Activated T-cell treated with anti-CD3 and anti-CD28 coated beads, Interleukin-2, amount 50 U/mL, for 72 hours (primary cell): ENCODE measurements at regions not wholly inside any gene's neighbourhood (a gene's known extent, or its start where the extent isn't known, plus 50 kb on each side); places are given as distances from the start of the nearest gene placed in this dataset.

Experiments used
- ATAC-seq, 2 donors: fragments of 150-1000 bp; cut with Tn5 transposase; replicated peaks in 1 of 2; 2 replicates each; pipeline ENCODE4 v1.10.0; 2021; ENCODE audit warnings: moderate library complexity in 2 of 2, mild to moderate bottlenecking in 1 of 2
- DNase-seq, 2 donors: peaks; one replicate each; pipeline ENCODE4 v3.0.0; 2021 to 2022; ENCODE audit warnings: mixed read lengths in 1 of 2
- H3K27ac Mint-ChIP-seq: one replicate; pipeline ENCODE4 v1.8.0; 2022; ENCODE audit warnings: mild to moderate bottlenecking, moderate library complexity, mixed read lengths
- H3K27me3 Mint-ChIP-seq: one replicate; pipeline ENCODE4 v1.8.0; 2022; ENCODE audit warnings: low read depth, mixed read lengths
- H3K36me3 Mint-ChIP-seq, 2 donors: one replicate each; pipeline ENCODE4 v1.8.0; 2022; ENCODE audit warnings: mixed read lengths in 2 of 2, mild to moderate bottlenecking in 1 of 2; ENCODE audit not compliant: insufficient read depth in 2 of 2
- H3K4me1 Mint-ChIP-seq: one replicate; pipeline ENCODE4 v1.8.0; 2022; ENCODE audit warnings: low read depth, mixed read lengths
- H3K4me3 Mint-ChIP-seq, 2 donors: one replicate each; pipeline ENCODE4 v1.8.0; 2022; ENCODE audit warnings: mild to moderate bottlenecking in 2 of 2, mixed read lengths in 2 of 2, moderate library complexity in 2 of 2
- H3K9me3 Mint-ChIP-seq, 2 donors: one replicate each; pipeline ENCODE4 v1.8.0; 2022; ENCODE audit warnings: mixed read lengths in 2 of 2

GRCh38 chr17:71679832-71680231, 441.0 kb upstream of the SOX9 start:
- no peaks in the 10 kb centered on the region for H3K27me3 Mint-ChIP-seq
- ATAC-seq (no peak), DNase-seq (no peak)
- H3K9me3 Mint-ChIP-seq, result peaks cover 5 to 13% of the 10 kb centered on the region in 2 donors
- no peak overlapping the region for H3K27ac Mint-ChIP-seq
- no peak overlapping the region for H3K4me3 Mint-ChIP-seq
- no peaks in the 10 kb centered on the region for H3K4me1 Mint-ChIP-seq
- no peaks in the 10 kb centered on the region for H3K36me3 Mint-ChIP-seq

- no peaks in the 10 kb centered on the region for H3K36me3 Mint-ChIP-seq
- no peaks in the 10 kb centered on the region for H3K4me1 Mint-ChIP-seq
- no peak overlapping the region for H3K27ac Mint-ChIP-seq
- ATAC-seq (no peak), DNase-seq (no peak)
- no peak overlapping the region for H3K4me3 Mint-ChIP-seq
- H3K9me3 Mint-ChIP-seq, result peaks cover 5 to 11% of the 10 kb centered on the region in 2 donors
- H3K27me3 Mint-ChIP-seq, result no peaks in the 10 kb centered on the region
These were observed 439.2 kb upstream of the SOX9 start for GRCh38 chr17:71681427-71682173.

GRCh38 chr17:71682174-71682494, 438.7 kb upstream of the SOX9 start:
- ATAC-seq (no peak), DNase-seq (no peak)
- no peak overlapping the region for H3K4me3 Mint-ChIP-seq
- no peaks in the 10 kb centered on the region for H3K4me1 Mint-ChIP-seq
- H3K27ac Mint-ChIP-seq, result no peak overlapping the region
- peaks cover 5 to 11% of the 10 kb centered on the region in 2 donors for H3K9me3 Mint-ChIP-seq
- no peaks in the 10 kb centered on the region for H3K36me3 Mint-ChIP-seq
- no peaks in the 10 kb centered on the region for H3K27me3 Mint-ChIP-seq

GRCh38 chr17:71689782-71690181, 431.0 kb upstream of the SOX9 start:
- DNase-seq (no peak), ATAC-seq (no peak)
- Mint-ChIP-seq H3K27me3 (no peaks in the 10 kb centered on the region), H3K9me3 (peaks cover 3 to 4% of the 10 kb centered on the region in 2 donors), H3K36me3 (no peaks in the 10 kb centered on the region), H3K4me1 (no peaks in the 10 kb centered on the region), H3K4me3 (no peak overlapping the region), H3K27ac (no peak overlapping the region)

- Mint-ChIP-seq H3K9me3 (peaks cover 5 to 11% of the 10 kb centered on the region in 2 donors), H3K36me3 (peaks cover 0 to 3% of the 10 kb centered on the region in 2 donors), H3K27ac (no peak overlapping the region), H3K27me3 (no peaks in the 10 kb centered on the region), H3K4me1 (no peaks in the 10 kb centered on the region), H3K4me3 (no peak overlapping the region)
- ATAC-seq (no peak), DNase-seq (no peak)
These were observed 420.9 kb upstream of the SOX9 start for GRCh38 chr17:71699907-71700306.

- Mint-ChIP-seq H3K4me1 (no peaks in the 10 kb centered on the region), H3K4me3 (no peak overlapping the region), H3K27me3 (no peaks in the 10 kb centered on the region), H3K27ac (no peak overlapping the region), H3K36me3 (peaks cover 0 to 1% of the 10 kb centered on the region in 2 donors), H3K9me3 (peaks cover 0 to 5% of the 10 kb centered on the region in 2 donors)
- ATAC-seq (no peak), DNase-seq (no peak)
These were observed 417.1 kb upstream of the SOX9 start for GRCh38 chr17:71703701-71704100.

GRCh38 chr17:71709271-71709890, 411.4 kb upstream of the SOX9 start:
- peaks cover 0 to 1% of the 10 kb centered on the region in 2 donors for H3K36me3 Mint-ChIP-seq
- H3K27ac Mint-ChIP-seq, result no peak overlapping the region
- no peak for DNase-seq
- ATAC-seq, result no peak
- no peaks in the 10 kb centered on the region for H3K27me3 Mint-ChIP-seq
- no peaks in the 10 kb centered on the region for H3K4me1 Mint-ChIP-seq
- H3K4me3 Mint-ChIP-seq, result no peak overlapping the region
- no peaks in the 10 kb centered on the region for H3K9me3 Mint-ChIP-seq

GRCh38 chr17:71709946-71710345, 410.9 kb upstream of the SOX9 start:
- Mint-ChIP-seq H3K27me3 (no peaks in the 10 kb centered on the region), H3K9me3 (no peaks in the 10 kb centered on the region), H3K27ac (no peak overlapping the region), H3K36me3 (no peaks in the 10 kb centered on the region), H3K4me3 (no peak overlapping the region), H3K4me1 (no peaks in the 10 kb centered on the region)
- ATAC-seq (no peak), DNase-seq (no peak)

GRCh38 chr17:71710816-71711215, 410.0 kb upstream of the SOX9 start:
- H3K9me3 Mint-ChIP-seq, result peaks cover 2 to 7% of the 10 kb centered on the region in 2 donors
- no peaks in the 10 kb centered on the region for H3K27me3 Mint-ChIP-seq
- no peaks in the 10 kb centered on the region for H3K4me1 Mint-ChIP-seq
- H3K4me3 Mint-ChIP-seq, result no peak overlapping the region
- H3K27ac Mint-ChIP-seq, result no peak overlapping the region
- no peak for ATAC-seq
- no peaks in the 10 kb centered on the region for H3K36me3 Mint-ChIP-seq
- DNase-seq, result no peak

GRCh38 chr17:71713846-71714245, 407.0 kb upstream of the SOX9 start:
- H3K27me3 Mint-ChIP-seq, result no peaks in the 10 kb centered on the region
- peaks cover 6 to 7% of the 10 kb centered on the region in 2 donors for H3K9me3 Mint-ChIP-seq
- DNase-seq, result no peak
- H3K27ac Mint-ChIP-seq, result no peak overlapping the region
- no peaks in the 10 kb centered on the region for H3K36me3 Mint-ChIP-seq
- no peaks in the 10 kb centered on the region for H3K4me1 Mint-ChIP-seq
- H3K4me3 Mint-ChIP-seq, result no peak overlapping the region
- ATAC-seq, result no peak

- no peak overlapping the region for H3K27ac Mint-ChIP-seq
- H3K27me3 Mint-ChIP-seq, result no peaks in the 10 kb centered on the region
- H3K4me1 Mint-ChIP-seq, result no peaks in the 10 kb centered on the region
- no peaks in the 10 kb centered on the region for H3K36me3 Mint-ChIP-seq
- no peak overlapping the region for H3K4me3 Mint-ChIP-seq
- DNase-seq (no peak), ATAC-seq (no peak)
- H3K9me3 Mint-ChIP-seq, result peaks cover 3 to 6% of the 10 kb centered on the region in 2 donors
These were observed 396.5 kb upstream of the SOX9 start for GRCh38 chr17:71724339-71724738.

- DNase-seq (no peak), ATAC-seq (no peak)
- Mint-ChIP-seq H3K36me3 (peaks cover 0 to 2% of the 10 kb centered on the region in 2 donors), H3K27ac (no peak overlapping the region), H3K4me1 (no peaks in the 10 kb centered on the region), H3K9me3 (peaks cover 3 to 10% of the 10 kb centered on the region in 2 donors), H3K27me3 (no peaks in the 10 kb centered on the region), H3K4me3 (no peak overlapping the region)
These were observed 395.0 kb upstream of the SOX9 start for GRCh38 chr17:71725811-71726210.

- Mint-ChIP-seq H3K9me3 (peaks cover 3 to 10% of the 10 kb centered on the region in 2 donors), H3K4me1 (no peaks in the 10 kb centered on the region), H3K27ac (no peak overlapping the region), H3K27me3 (no peaks in the 10 kb centered on the region), H3K36me3 (peaks cover 0 to 2% of the 10 kb centered on the region in 2 donors), H3K4me3 (no peak overlapping the region)
- DNase-seq, result no peak
- ATAC-seq, result no peak
These were observed 394.5 kb upstream of the SOX9 start for GRCh38 chr17:71726341-71726740.

GRCh38 chr17:71727292-71727691, 393.5 kb upstream of the SOX9 start:
- peaks cover 0 to 2% of the 10 kb centered on the region in 2 donors for H3K36me3 Mint-ChIP-seq
- no peak overlapping the region for H3K4me3 Mint-ChIP-seq
- no peak overlapping the region for H3K27ac Mint-ChIP-seq
- no peak for ATAC-seq
- no peak for DNase-seq
- no peaks in the 10 kb centered on the region for H3K4me1 Mint-ChIP-seq
- H3K27me3 Mint-ChIP-seq, result no peaks in the 10 kb centered on the region
- H3K9me3 Mint-ChIP-seq, result peaks cover 3 to 10% of the 10 kb centered on the region in 2 donors
